Ectodermal cell (in vitro differentiated cells): ENCODE measurements at regions not wholly inside any gene's neighbourhood (a gene's known extent, or its start where the extent isn't known, plus 50 kb on each side); places are given as distances from the start of the nearest gene placed in this dataset.
"Not testable (repeated sequence)": the region's sequence is repeated elsewhere in the genome, so short reads cannot be mapped to it uniquely, and the experiment has no call there.

Experiments used
- H3K27ac ChIP-seq: 2 replicates; pipeline ENCODE4 v1.7.0; 2013; ENCODE audit warnings: mild to moderate bottlenecking, low read depth, low read length; ENCODE audit not compliant: insufficient read depth, poor library complexity, severe bottlenecking
- H3K27me3 ChIP-seq: 2 replicates; pipeline ENCODE4 v1.7.0; 2013; ENCODE audit warnings: mild to moderate bottlenecking, low read length; ENCODE audit not compliant: insufficient read depth, control insufficient read depth, poor library complexity, severe bottlenecking
- H3K36me3 ChIP-seq: one replicate; pipeline ENCODE4 v1.7.0; 2013; ENCODE audit warnings: low read length; ENCODE audit not compliant: control insufficient read depth, insufficient read depth
- H3K4me1 ChIP-seq: one replicate; pipeline ENCODE4 v1.7.0; 2013; ENCODE audit warnings: low read length; ENCODE audit not compliant: control insufficient read depth, insufficient read depth
- H3K4me3 ChIP-seq: 2 replicates; pipeline ENCODE4 v1.7.0; 2013; ENCODE audit warnings: low read depth, low read length, control low read depth; ENCODE audit not compliant: insufficient read depth
- H3K9me3 ChIP-seq: 2 replicates; pipeline ENCODE4 v1.7.0; 2013; ENCODE audit warnings: mild to moderate bottlenecking, low read length, moderate library complexity; ENCODE audit not compliant: control insufficient read depth
- WGBS, 2 experiments: methylation state at CpG; one replicate each; pipeline ENCODE4 v1.1.7; 2013; ENCODE audit warnings: missing lambda C conversion rate in 2 of 2; 5-methylcytosine and 5-hydroxymethylcytosine counted together

DNA sequence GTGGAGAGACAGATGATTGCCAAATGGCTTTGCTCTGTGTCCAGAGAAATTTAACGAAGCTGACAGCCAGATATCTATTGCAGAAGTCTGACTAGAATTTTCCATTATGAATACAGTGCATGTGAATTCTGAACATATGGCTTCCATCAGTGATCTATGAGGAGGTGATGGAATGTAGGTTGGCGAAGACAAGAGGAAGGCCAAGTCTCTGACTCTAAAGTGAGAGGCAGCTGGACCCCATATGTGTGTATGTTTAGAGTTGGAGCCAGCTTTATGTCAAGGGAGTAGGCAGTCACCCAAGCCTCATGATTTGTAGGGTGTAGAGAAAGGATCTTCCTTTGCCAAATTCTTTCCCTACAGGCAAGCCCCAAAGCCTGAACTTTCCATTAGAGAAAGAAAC lies 76.2 kb upstream of the TEX13D start:
- WGBS, 2 experiments, result 93 to 97% methylated on average over 2 of the region's 2 CpGs
- H3K27me3 ChIP-seq, result no peaks in the 10 kb centered on the region
- H3K4me1 ChIP-seq, result no peaks in the 10 kb centered on the region
- no peak overlapping the region for H3K4me3 ChIP-seq
- H3K9me3 ChIP-seq, result no peaks in the 10 kb centered on the region
- no peak overlapping the region for H3K27ac ChIP-seq
- H3K36me3 ChIP-seq, result no peaks in the 10 kb centered on the region

DNA sequence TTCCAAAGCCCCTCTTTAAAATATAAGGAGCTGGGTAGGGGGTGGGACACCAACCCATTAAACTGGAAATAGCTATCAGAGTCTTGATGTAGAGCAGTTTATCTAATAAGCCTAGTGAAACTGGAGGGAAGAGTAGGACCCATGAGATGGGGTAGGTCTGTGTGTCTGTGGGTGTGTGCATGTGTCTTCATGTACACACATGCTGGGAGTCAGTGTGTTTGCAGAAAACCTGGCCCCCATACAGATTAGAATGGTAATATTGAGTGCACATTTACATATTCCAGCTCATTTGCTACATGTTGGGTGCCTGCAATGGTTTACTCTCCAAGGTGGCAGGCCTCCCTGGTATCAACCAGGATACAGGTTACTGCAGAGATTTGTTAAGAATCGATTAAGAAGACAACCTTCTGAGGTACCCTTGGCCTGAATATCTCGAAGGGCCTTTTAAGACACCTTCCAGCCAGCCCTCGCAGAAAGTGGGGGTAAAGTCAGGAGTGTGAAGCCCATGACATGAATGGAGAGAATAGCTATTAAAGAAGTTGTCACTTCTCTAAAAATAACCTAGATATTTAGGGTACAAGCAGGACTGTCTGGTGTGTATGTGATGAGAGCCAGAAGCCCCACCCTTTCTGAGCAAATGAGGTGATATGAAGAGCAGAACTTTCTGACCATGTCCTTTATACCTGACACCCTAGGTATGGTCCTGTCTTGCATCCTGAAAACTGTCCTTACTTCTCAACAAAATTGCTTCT lies 75.7 kb upstream of the TEX13D start:
- Histone ChIP-seq H3K4me1 (no peaks in the 10 kb centered on the region), H3K27ac (no peak overlapping the region), H3K9me3 (no peaks in the 10 kb centered on the region), H3K36me3 (no peaks in the 10 kb centered on the region), H3K27me3 (no peaks in the 10 kb centered on the region), H3K4me3 (no peak overlapping the region)
- 93 to 100% methylated on average over 3 of the region's 3 CpGs for WGBS, 2 experiments

DNA sequence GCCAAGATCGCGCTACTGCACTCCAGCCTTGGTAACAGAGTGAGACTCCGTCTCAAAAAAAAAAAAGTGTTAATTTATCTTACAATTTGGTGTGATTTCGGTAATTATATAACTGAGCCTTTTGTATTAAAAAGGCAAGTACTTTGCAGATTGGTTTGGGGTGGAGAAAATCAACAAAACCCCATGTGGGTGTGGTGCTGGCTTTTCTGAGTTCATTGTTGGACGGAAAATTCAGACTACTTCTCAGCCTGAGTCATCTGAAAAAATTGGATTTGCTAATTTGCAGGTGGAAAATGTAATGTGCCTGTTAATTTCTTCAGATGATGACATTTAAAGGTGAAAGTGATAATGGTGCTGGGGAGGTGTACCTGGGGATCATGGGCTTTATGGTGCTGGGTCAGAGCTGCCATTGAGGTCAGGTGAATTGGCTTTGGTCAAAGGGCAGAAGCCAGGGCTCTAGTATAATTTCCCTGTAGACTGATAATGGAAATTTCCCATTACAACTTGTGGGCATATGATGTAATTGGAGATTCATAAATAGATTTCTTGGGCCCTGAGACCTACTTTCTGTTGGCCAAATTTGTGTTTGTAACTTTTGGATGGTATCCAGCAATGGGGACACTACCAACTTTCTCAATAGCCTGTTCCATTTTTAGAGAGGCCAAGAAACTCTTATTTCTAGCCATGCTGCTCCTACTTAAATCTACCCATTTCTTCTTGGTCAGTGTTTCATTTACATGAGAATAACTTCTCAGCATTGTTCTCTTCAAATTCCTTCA lies 74.3 kb upstream of the TEX13D start:
- Histone ChIP-seq H3K9me3 (no peaks in the 10 kb centered on the region), H3K27me3 (no peaks in the 10 kb centered on the region), H3K27ac (no peak overlapping the region), H3K36me3 (no peaks in the 10 kb centered on the region), H3K4me1 (no peaks in the 10 kb centered on the region), H3K4me3 (no peak overlapping the region)
- 96 to 100% methylated on average over 4 to 5 of the region's 5 CpGs for WGBS, 2 experiments

DNA sequence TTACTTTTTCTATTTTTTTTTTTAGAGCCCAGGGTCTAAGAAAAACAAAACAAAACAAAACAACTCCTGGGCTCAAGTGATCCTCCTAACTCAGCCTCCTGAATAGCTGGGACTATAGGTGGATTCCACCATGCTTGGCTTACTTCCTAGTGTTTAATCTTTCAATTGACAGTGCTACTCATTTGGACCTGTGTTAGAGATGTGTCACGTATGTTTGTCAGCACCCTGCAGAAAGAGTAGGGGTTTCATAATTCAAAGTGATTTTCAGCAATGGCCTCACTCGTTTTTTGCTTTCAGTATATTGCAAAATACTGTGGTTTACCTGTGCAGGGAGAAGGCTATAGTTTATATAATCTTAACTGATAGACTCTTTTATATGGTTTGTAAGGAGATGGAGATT lies 71.6 kb upstream of the TEX13D start:
- Histone ChIP-seq H3K9me3 (no peaks in the 10 kb centered on the region), H3K36me3 (no peaks in the 10 kb centered on the region), H3K4me1 (no peaks in the 10 kb centered on the region), H3K27me3 (no peaks in the 10 kb centered on the region), H3K27ac (no peak overlapping the region), H3K4me3 (no peak overlapping the region)
- WGBS, 2 experiments, result 97 to 100% methylated on average over 2 of the region's 2 CpGs

DNA sequence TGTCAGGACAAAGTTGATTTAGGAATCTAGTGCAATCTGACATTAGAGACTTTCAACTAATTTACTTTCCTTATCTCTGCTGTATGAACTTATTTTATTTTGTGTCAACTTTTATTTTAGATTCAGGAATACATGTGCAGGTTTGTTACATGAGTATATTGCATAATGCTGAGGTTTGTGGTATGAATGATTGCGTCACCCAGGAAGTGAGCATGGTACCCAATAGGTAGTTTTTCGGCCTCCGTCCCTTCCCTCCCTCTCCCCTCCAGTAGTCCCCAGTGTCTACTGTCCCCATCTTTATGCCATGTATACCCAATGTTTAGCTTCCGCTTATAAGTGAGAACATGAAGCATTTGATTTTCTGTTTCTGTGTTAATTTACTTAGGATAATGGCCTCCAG lies 68.7 kb upstream of the TEX13D start:
- Histone ChIP-seq H3K4me3 (no peak overlapping the region), H3K9me3 (no peaks in the 10 kb centered on the region), H3K4me1 (no peaks in the 10 kb centered on the region), H3K36me3 (no peaks in the 10 kb centered on the region), H3K27me3 (no peaks in the 10 kb centered on the region), H3K27ac (no peak overlapping the region)
- 100% methylated on average over 2 of the region's 4 CpGs; no CpG with 5 or more reads in 1 of the 2 experiments for WGBS, 2 experiments

DNA sequence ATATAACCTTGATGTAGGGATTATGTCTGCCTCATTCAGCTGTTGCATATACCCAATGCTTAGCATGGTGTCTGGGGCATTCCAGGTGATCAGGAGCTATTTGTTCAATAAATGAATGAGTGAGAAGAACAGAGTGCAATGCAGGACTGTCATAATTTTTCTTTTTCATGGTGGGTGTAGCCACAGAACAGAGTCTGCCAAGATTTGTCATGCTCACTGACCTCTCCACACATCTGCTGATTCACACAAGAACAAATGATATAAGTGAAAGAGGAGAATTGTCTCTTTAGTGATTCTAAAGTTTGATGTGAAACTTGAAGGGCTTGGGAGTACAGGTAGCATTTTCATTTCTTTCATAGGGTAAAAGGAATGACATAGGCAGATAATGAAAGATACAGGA lies 64.4 kb upstream of the TEX13D start:
- no peaks in the 10 kb centered on the region for H3K36me3 ChIP-seq
- no peaks in the 10 kb centered on the region for H3K9me3 ChIP-seq
- no peak overlapping the region for H3K4me3 ChIP-seq
- H3K27me3 ChIP-seq, result no peaks in the 10 kb centered on the region
- no peak overlapping the region for H3K27ac ChIP-seq
- no peaks in the 10 kb centered on the region for H3K4me1 ChIP-seq

DNA sequence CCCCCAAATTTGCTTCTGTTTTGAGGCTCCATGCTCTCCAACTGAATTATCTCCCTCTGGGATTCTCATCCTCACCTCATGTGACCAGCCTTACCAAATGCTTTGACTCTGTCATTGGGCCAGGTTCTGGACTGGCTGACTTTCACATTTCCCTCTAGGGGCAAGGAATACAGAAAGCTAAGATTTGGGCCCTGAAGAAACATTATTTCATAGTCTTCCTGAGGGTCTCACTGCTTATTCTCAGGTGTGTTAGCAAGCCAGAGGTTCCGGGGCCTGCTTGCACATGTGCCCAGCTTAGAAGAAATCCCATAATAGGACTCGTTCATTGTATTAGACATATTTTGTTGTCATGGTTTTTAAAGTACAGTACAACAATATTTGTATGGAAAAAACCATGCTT lies 62.6 kb upstream of the TEX13D start:
- H3K4me3 ChIP-seq, result no peak overlapping the region
- H3K4me1 ChIP-seq, result no peaks in the 10 kb centered on the region
- no peak overlapping the region for H3K27ac ChIP-seq
- no peaks in the 10 kb centered on the region for H3K36me3 ChIP-seq
- H3K27me3 ChIP-seq, result no peaks in the 10 kb centered on the region
- H3K9me3 ChIP-seq, result no peaks in the 10 kb centered on the region
- 87% methylated on average over 1 of the region's 2 CpGs; no CpG with 5 or more reads in 1 of the 2 experiments for WGBS, 2 experiments

DNA sequence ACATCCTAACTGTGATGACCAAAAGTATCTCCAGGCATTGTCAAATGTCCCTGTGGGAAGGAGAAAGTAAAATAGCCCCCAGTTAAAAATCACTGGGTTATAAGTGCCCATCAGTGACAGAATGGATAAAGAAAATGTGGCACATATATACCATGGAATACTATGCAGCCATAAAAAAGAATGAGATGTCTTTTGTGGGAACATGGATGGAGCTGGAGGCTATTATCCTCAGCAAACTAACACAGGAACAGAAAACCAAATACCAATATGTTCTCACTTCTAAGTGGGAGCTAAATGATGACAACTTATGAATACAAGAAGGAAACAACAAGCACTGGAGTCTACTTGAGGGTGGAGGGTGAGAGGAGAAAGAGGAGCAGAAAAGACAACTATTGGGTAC lies 60.9 kb upstream of the TEX13D start:
- not testable (repeated sequence) for H3K27me3 ChIP-seq, H3K4me1 ChIP-seq, H3K4me3 ChIP-seq, H3K27ac ChIP-seq, H3K36me3 ChIP-seq, H3K9me3 ChIP-seq

DNA sequence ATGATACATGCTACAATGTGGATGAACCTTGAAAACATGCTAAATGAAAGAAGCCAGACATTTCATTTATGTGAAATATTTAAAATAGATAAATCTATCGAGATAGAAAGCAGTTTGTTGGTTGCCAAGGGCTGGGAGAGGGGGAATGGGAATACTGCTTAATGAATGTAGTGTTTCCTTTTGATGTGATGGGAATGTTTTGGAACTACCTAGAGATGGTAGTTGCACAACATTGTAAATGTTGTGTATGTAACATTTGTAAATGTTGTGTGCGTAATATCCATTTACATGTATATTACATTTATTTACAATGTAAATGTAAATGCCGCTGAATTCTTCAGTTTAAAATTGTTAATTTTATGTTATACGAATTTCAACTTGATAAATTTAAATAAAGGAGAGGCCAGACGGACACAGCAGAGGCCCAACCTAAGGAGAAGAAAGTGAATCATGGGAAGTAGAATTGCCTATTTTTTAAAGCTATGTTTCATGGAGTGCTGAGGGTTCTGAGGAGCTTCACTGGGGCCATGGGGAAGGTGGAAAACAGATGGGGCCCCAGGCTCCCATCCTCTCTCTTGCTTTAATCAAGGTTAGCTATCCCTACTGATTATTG lies 60.0 kb upstream of the TEX13D start:
- Histone ChIP-seq H3K27me3 (no peaks in the 10 kb centered on the region), H3K9me3 (no peaks in the 10 kb centered on the region), H3K36me3 (no peaks in the 10 kb centered on the region), H3K4me1 (no peaks in the 10 kb centered on the region), H3K27ac (no peak overlapping the region), H3K4me3 (no peak overlapping the region)
- 95 to 99% methylated on average over 3 of the region's 5 CpGs for WGBS, 2 experiments

DNA sequence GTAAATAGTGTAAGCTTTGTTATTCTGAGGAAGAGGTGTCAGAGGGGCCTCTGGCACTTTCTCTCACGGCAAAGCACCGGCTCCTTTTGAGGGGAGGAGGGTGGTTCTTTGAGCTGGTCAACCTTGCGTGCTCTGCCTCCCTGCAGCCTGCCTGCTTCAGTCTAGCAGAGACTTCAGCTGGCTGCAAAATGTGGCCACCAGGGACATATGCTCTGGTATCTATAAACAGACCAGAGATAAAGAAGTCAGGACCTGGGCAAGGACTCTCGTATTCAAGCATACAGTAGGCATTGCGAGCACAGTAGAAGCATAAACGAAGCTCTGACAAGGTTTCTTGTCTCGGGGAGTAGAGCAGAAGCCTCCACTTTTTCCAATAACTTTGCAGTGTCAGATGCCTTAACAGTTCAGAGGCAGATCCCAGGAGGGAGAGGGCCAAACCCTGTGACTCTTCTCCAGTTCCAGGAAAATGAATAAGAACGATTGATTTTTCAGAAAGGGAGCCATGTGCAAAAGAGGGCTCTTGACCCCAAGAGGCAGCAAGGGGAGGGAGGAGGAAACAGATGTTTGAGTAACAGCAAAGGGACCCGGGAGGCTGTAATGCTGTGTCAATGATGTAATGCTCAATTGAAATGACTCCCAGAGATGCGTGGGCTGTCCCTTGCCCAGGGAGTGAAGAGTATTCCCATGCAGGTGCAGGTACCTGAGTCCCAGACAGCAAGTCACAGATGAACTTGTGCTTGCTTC lies 57.9 kb upstream of the TEX13D start:
- 72 to 75% methylated on average over 10 of the region's 10 CpGs for WGBS, 2 experiments
- Histone ChIP-seq H3K27me3 (no peaks in the 10 kb centered on the region), H3K9me3 (no peaks in the 10 kb centered on the region), H3K36me3 (no peaks in the 10 kb centered on the region), H3K4me1 (no peaks in the 10 kb centered on the region), H3K4me3 (no peak overlapping the region), H3K27ac (no peak overlapping the region)
